Thyroid gland (tissue), 4 donors: ENCODE measurements at regions not wholly inside any gene's neighbourhood (a gene's known extent, or its start where the extent isn't known, plus 50 kb on each side); places are given as distances from the start of the nearest gene placed in this dataset.

Experiments used
- POLR2A ChIP-seq, 2 donors: fragments of 450-650 bp; IDR thresholded peaks; one replicate each; pipeline ENCODE4 v1.6.1; 2017; ENCODE audit warnings: antibody characterized with exemption in 2 of 2, mild to moderate bottlenecking in 2 of 2, moderate library complexity in 1 of 2
- TF ChIP-seq, protein P1 (sequence below), 6 experiments: fragments of 200-600 bp in 3 of 6; fragments of 450-650 bp in 3 of 6; sonication (generic) in 3 of 6; IDR thresholded peaks; one replicate each; pipeline ENCODE4 v1.5.1; 2016 to 2019; ENCODE audit warnings: antibody characterized with exemption in 6 of 6, mild to moderate bottlenecking in 2 of 6, inconsistent platforms in 1 of 6, moderate library complexity in 1 of 6

DNA sequence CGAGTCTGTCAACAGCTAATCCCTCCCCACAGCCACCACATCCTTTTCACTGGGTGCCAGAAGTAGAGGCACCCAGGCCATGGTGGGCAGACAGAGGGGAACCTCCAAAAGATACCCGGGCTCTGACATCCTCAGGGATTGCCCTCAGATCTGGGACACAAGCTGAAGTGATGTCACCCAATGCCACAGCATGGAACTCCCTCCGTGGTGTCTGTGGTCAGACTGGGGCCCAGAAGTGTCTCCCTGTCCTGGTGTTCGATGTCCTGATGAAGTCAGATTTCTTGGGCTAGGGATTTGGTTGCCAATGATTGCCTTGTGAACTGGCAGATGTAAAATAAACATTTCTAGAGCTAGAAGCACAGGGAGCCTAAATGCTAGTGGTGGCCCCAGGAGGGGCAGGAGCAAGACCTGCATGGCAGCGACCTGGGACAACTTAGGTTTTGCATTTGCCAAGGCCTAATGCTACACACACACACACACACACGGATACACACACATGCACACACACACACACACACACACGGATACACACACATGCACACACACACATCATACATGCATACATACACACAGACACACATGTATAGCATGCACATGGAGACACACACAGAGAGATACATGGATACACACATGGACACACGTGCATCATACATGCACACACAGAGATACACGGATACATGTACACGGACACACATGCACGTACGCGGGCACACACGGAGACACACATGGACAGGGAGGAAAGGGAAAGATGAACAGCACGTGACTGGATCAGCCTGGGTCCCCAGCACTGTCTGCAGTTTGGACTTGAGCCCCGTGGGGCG lies 221.0 kb downstream of the NFATC2 start:
- TF ChIP-seq, protein P1, sequence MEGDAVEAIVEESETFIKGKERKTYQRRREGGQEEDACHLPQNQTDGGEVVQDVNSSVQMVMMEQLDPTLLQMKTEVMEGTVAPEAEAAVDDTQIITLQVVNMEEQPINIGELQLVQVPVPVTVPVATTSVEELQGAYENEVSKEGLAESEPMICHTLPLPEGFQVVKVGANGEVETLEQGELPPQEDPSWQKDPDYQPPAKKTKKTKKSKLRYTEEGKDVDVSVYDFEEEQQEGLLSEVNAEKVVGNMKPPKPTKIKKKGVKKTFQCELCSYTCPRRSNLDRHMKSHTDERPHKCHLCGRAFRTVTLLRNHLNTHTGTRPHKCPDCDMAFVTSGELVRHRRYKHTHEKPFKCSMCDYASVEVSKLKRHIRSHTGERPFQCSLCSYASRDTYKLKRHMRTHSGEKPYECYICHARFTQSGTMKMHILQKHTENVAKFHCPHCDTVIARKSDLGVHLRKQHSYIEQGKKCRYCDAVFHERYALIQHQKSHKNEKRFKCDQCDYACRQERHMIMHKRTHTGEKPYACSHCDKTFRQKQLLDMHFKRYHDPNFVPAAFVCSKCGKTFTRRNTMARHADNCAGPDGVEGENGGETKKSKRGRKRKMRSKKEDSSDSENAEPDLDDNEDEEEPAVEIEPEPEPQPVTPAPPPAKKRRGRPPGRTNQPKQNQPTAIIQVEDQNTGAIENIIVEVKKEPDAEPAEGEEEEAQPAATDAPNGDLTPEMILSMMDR (IDR thresholded peaks at IDR 0.05), result no peak
- no peak for TF ChIP-seq POLR2A (IDR thresholded peaks at IDR 0.05)
